Type B pancreatic cell (in vitro differentiated cells): ENCODE measurements at regions not wholly inside any gene's neighbourhood (a gene's known extent, or its start where the extent isn't known, plus 50 kb on each side); places are given as distances from the start of the nearest gene placed in this dataset.
"Not testable (repeated sequence)": the region's sequence is repeated elsewhere in the genome, so short reads cannot be mapped to it uniquely, and the experiment has no call there.

Experiments used
- DNase-seq: peaks from one replicate; pipeline ENCODE4 v3.0.0; 2021; ENCODE audit warnings: mixed read lengths; ENCODE audit not compliant: unreplicated experiment; ENCODE audit errors: extremely low spot score
- H3K27ac Mint-ChIP-seq: 2 replicates; pipeline ENCODE4 v1.8.0; 2021; ENCODE audit warnings: mild to moderate bottlenecking, mixed read lengths
- H3K27me3 Mint-ChIP-seq: 2 replicates; pipeline ENCODE4 v1.8.0; 2021; ENCODE audit warnings: mixed read lengths
- H3K36me3 Mint-ChIP-seq: 2 replicates; pipeline ENCODE4 v1.8.0; 2021; ENCODE audit warnings: mixed read lengths
- H3K4me1 Mint-ChIP-seq: one replicate; pipeline ENCODE4 v1.8.0; 2021; ENCODE audit warnings: mixed read lengths; ENCODE audit not compliant: unreplicated experiment
- H3K4me3 Mint-ChIP-seq: 2 replicates; pipeline ENCODE4 v1.8.0; 2021; ENCODE audit warnings: mild to moderate bottlenecking, mixed read lengths
- H3K9me3 Mint-ChIP-seq: 2 replicates; pipeline ENCODE4 v1.8.0; 2021; ENCODE audit warnings: mixed read lengths

- not testable (repeated sequence) for DNase-seq, H3K4me3 Mint-ChIP-seq, H3K9me3 Mint-ChIP-seq, H3K27ac Mint-ChIP-seq, H3K27me3 Mint-ChIP-seq, H3K4me1 Mint-ChIP-seq, H3K36me3 Mint-ChIP-seq
These were observed 59.2 kb upstream of the POMZP3 start for GRCh38 chr7:76686277-76686676.

- not testable (repeated sequence) for H3K9me3 Mint-ChIP-seq, H3K4me3 Mint-ChIP-seq
These were observed 57.7 kb upstream of the POMZP3 start for GRCh38 chr7:76684737-76685136.

DNA sequence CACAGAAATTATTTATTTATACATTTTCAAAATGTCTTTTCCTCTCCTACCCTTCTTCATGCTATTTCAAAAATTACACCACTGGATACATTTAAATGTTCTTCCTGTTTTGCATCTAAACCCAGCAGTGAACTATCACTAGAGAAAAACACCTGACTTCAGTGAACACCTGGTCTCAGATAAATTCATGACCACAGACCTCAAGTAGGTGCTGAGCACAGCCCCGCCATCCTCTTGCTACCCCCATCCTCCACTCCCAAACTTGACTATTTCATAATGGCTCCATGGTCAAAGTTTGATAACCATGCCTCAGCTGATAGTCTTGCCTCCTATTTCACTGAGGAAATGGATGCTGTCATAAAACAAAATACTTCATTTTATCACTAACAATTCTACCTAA lies 56.6 kb upstream of the POMZP3 start:
- not testable (repeated sequence) for H3K4me1 Mint-ChIP-seq, H3K27me3 Mint-ChIP-seq, H3K9me3 Mint-ChIP-seq, DNase-seq, H3K27ac Mint-ChIP-seq, H3K4me3 Mint-ChIP-seq, H3K36me3 Mint-ChIP-seq

More at GRCh38 chr7:76684737-76685136, 57.7 kb upstream of the POMZP3 start:
- not testable (repeated sequence) for H3K27ac Mint-ChIP-seq, H3K4me1 Mint-ChIP-seq, DNase-seq, H3K36me3 Mint-ChIP-seq, H3K27me3 Mint-ChIP-seq

DNA sequence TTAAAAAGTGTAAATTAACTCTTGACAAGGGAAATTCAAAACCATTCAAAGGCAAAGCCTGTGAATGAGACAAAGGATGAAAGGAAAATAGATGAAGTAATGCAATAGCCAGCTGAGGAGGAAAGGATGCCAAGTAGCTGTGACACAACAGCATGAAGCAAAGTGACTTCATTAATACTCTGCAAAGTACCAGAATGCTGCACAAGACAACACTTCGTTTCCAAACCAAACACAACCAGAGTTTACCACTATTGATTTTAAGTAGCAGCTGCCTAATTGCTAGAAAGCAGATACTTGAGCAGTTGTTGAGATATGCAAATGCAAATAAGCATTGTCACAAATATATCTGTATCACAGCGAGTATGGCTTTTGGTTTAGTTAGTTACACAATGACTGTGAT lies 54.7 kb upstream of the POMZP3 start:
- DNase-seq, H3K27ac Mint-ChIP-seq, H3K4me1 Mint-ChIP-seq, H3K27me3 Mint-ChIP-seq, H3K9me3 Mint-ChIP-seq, H3K36me3 Mint-ChIP-seq, H3K4me3 Mint-ChIP-seq: not testable (repeated sequence)

- H3K4me1 Mint-ChIP-seq, H3K36me3 Mint-ChIP-seq, H3K27ac Mint-ChIP-seq, H3K27me3 Mint-ChIP-seq, DNase-seq, H3K9me3 Mint-ChIP-seq, H3K4me3 Mint-ChIP-seq: not testable (repeated sequence)
These were observed 52.1 kb upstream of the POMZP3 start for GRCh38 chr7:76679174-76679573.

DNA sequence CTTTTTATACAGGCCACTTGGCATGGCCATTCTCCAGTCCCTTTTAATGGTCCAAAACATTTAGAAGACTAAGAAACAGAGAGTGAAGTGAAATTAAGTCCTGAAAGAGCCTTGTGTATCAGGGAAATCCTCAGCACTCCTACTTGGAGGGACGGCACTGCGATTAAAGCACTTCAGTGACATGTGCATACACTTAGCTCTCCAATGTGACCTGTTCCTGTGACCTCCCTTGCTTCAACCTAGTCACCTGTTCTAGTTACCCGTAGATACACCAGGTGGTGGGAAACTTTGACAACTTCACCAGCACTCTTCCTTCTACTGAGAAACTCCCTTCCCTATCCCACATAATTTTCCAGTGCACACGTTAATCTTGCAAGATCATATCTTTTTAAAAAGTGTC lies 51.4 kb upstream of the POMZP3 start:
- H3K4me3 Mint-ChIP-seq, H3K9me3 Mint-ChIP-seq, H3K27me3 Mint-ChIP-seq, DNase-seq, H3K36me3 Mint-ChIP-seq, H3K27ac Mint-ChIP-seq, H3K4me1 Mint-ChIP-seq: not testable (repeated sequence)

GRCh38 chr7:76676890-76677289 lies 49.8 kb upstream of the POMZP3 start:
- H3K27me3 Mint-ChIP-seq, H3K27ac Mint-ChIP-seq, H3K36me3 Mint-ChIP-seq, H3K4me3 Mint-ChIP-seq, H3K9me3 Mint-ChIP-seq, DNase-seq, H3K4me1 Mint-ChIP-seq: not testable (repeated sequence)
